ENCODE measurements at regions not wholly inside any gene's neighbourhood (a gene's known extent, or its start where the extent isn't known, plus 50 kb on each side); places are given as distances from the start of the nearest gene placed in this dataset.

DNA sequence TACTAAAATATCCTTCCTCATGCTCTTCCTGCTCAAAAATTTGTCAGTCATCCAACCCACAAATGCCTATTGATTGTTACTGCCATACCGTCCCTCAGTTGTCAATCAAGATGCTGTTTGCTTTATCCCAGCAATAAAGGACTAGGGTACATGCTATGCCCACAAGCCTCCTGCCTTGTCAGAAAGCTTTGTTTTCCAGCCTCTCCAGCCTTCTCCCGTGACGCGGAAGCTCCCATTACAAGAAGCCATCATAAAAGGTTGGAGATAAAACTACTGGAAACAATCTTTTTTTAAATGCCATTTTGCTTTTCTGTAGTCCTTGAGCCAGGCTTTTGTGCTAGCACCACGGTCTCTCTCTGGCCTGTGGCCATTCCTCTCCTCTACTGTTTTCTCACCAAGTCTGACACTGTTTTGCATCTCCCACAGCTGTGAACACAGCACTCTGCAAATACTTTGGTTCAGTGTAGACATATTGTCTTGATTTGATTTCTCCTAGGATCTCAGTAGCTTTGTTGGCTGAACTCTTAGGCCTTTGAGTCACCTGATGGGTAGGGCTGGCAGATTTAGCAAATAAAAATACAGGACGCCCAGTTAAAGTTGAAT, 495.7 kb upstream of the JARID2 start:
- TF ChIP-seq, protein P1, sequence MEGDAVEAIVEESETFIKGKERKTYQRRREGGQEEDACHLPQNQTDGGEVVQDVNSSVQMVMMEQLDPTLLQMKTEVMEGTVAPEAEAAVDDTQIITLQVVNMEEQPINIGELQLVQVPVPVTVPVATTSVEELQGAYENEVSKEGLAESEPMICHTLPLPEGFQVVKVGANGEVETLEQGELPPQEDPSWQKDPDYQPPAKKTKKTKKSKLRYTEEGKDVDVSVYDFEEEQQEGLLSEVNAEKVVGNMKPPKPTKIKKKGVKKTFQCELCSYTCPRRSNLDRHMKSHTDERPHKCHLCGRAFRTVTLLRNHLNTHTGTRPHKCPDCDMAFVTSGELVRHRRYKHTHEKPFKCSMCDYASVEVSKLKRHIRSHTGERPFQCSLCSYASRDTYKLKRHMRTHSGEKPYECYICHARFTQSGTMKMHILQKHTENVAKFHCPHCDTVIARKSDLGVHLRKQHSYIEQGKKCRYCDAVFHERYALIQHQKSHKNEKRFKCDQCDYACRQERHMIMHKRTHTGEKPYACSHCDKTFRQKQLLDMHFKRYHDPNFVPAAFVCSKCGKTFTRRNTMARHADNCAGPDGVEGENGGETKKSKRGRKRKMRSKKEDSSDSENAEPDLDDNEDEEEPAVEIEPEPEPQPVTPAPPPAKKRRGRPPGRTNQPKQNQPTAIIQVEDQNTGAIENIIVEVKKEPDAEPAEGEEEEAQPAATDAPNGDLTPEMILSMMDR (IDR thresholded peaks at IDR 0.05; ENCODE audit: low read depth, low read length), result no peak
- in situ Hi-C loops (cut with HindIII; ENCODE audit: low sequenced_read_pairs), result no loop called here
- no peak overlapping the region for H3K4me3 ChIP-seq (ENCODE audit: low read depth, low read length)

DNA sequence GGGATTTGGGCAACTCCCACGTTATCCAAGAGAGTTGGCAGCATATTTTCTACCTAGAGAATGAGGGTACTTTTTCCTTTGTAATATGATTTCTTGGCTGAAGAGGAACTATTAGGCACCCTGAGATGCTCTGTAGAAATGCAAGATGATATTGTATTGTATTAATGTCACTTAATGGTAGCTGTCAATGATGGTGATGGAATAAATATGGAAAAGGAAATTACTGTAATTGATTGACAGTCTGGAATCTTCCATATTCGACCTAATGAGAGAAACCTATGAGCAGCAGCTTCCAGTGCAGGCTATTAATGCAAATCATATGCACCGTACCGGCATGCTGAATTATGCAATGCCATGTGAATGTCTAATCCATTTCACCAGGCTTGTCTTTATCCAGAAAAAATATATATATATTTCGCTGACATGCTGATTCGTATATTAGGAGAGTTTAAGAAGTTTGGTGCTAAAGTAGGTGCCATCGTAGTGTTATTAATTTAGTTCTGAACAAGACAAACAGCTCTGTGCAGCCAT, 494.2 kb upstream of the JARID2 start:
- no peak overlapping the region for H3K4me3 ChIP-seq (ENCODE audit: low read depth, low read length)
- in situ Hi-C loops (cut with HindIII; ENCODE audit: low sequenced_read_pairs), result no loop called here
- no peak for DNase-seq (ENCODE audit: low read depth, low spot score)
- TF ChIP-seq, protein P1 (IDR thresholded peaks at IDR 0.05; ENCODE audit: low read depth, low read length), result no peak

More for the DNA sequence above, 495.7 kb upstream of the JARID2 start:
- no peak for DNase-seq (ENCODE audit: low read depth, low spot score)

DNA sequence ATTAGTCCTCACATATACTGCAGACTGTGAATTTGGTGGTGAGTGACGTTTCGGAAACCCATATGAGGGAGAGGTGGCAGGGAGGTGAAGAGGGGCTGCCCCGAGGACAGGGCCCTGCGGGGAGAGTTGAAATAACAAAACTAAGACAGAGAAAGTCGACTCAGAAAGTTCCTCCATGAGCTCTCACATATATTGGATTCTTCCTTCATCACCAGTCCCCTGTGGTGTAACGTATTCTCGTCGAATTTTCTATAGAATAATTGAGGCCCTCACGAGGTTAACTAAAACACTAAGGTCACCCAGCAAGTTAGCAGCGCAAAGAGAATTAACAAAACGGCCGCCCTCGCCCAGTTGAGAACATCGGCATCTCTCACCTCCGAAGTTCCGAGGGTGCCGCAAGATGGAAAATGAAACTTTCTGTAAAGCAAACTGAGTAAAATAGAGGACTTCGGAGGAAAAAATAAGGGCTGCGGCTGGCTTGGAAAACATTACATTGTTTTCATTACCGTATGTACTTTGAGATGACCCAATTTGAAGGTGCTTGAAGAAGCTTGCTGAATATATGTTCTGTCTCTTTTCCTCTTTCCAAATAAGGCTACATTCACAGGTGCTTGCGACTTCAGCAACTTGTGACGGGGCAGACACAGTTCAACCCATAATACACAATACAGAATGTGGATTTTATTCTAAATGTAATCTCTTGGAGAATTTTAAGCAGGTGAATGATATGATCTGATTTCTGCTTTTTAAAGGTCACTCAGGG, 490.9 kb upstream of the JARID2 start:
- TF ChIP-seq, protein P1 (IDR thresholded peaks at IDR 0.05; ENCODE audit: low read depth, low read length), result no peak
- DNase-seq (ENCODE audit: low read depth, low spot score), result no peak
- H3K4me3 ChIP-seq (ENCODE audit: low read depth, low read length), result no peak overlapping the region
- in situ Hi-C loops (cut with HindIII; ENCODE audit: low sequenced_read_pairs), result no loop called here

DNA sequence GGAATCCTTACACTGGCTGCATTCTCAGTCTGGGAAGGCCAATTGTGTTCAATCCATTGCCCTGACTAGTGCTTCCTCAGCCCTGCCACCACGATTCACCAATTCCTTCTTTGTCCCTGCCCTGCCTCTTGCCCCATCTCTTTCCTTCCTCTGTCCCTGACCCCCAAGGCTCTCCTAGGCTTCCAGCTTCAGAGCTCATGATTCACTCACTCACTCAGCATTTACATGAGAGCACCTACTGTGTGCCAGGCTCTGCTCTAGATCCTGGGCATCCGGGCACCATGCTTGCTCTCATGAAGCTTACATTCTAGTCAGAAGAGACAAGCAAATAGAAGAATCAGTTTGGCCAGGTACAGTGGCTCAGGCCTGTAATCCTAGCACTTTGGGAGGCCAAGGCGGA, 489.5 kb upstream of the JARID2 start:
- no peak for DNase-seq (ENCODE audit: low read depth, low spot score)
- H3K4me3 ChIP-seq (ENCODE audit: low read depth, low read length), result no peak overlapping the region
- in situ Hi-C loops (cut with HindIII; ENCODE audit: low sequenced_read_pairs), result no loop called here
- TF ChIP-seq, protein P1 (IDR thresholded peaks at IDR 0.05; ENCODE audit: low read depth, low read length), result no peak

DNA sequence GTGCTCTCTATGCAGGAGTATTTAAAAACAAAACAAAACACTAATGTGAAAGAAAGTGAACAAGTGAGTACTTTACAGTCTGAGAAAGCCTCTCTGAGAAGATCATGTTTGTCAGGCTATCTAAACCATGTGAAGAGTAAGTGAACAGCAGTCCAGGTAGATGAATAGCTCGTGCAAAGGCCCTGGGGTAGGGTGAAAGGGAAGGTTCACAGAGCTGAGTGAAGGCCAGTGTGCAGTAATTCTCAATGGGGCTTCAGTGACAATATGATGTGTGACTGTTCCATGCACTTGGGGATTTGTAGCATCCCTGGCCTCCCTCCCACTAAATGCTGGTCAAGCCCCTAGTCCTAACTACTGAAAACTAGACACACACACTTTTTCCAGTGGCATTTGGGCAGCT, 488.9 kb upstream of the JARID2 start:
- in situ Hi-C loops (cut with HindIII; ENCODE audit: low sequenced_read_pairs), result no loop called here
- TF ChIP-seq, protein P1 (IDR thresholded peaks at IDR 0.05; ENCODE audit: low read depth, low read length), result no peak
- no peak for DNase-seq (ENCODE audit: low read depth, low spot score)
- no peak overlapping the region for H3K4me3 ChIP-seq (ENCODE audit: low read depth, low read length)

DNA sequence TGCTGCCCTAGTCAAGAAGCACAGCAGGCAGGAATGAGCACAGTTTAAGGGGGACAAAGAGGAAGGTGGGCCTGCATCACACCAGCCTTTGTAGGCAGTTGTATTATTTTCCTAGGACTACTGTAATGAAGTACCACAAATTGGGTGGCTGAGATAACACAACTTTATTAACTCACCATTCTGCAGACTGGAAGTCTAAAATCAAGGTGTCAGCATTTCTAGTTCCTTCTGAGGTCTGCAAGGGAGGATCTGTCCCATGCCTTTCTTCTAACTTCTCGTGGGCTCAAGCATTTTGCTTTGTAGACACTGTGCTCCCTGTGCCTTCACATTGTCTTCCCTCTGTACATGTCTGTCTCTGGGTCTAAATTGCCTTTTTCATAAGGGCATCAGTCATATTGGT, 488.5 kb upstream of the JARID2 start:
- DNase-seq (ENCODE audit: low read depth, low spot score), result no peak
- H3K4me3 ChIP-seq (ENCODE audit: low read depth, low read length), result no peak overlapping the region
- in situ Hi-C loops (cut with HindIII; ENCODE audit: low sequenced_read_pairs), result no loop called here
- TF ChIP-seq, protein P1 (IDR thresholded peaks at IDR 0.05; ENCODE audit: low read depth, low read length), result no peak

Data from astrocyte of the spinal cord (primary cell).